ENCODE measurements at regions not wholly inside any gene's neighbourhood (a gene's known extent, or its start where the extent isn't known, plus 50 kb on each side); places are given as distances from the start of the nearest gene placed in this dataset.

DNA sequence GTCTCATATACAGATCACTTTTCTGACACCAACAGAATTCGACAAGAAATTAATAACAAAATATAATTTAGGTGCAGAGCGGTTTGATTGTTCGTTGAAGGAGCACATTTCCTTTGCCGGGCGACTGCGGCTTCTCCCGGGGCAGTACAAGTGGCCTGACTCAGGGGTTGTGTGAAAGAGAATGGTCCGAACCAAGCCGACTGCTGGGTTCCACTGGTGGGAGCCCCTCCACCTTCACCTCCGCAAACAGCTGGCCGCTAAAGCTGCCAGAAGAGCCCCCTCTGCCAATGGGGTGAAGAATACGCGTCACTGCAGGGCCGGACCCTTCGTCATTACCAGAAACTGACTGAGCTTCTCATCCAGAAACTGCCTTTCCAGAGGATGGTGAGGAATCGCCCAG is 156.0 kb upstream of the IFNE start:
- TF ChIP-seq POLR2AphosphoS5 (IDR thresholded peaks at IDR 0.05; ENCODE audit: low read depth, low read length) (no peak), SIN3A (IDR thresholded peaks at IDR 0.05; ENCODE audit: borderline replicate concordance, insufficient read depth, low read length) (no peak), TAF1 (IDR thresholded peaks at IDR 0.05; ENCODE audit: borderline replicate concordance, insufficient read depth, low read length) (no peak), FOXP2 (optimal IDR thresholded peaks at IDR 0.05; ENCODE audit: borderline replicate concordance, extremely low read depth, extremely low read length, insufficient read depth) (no peak)
- TF ChIP-seq, protein P1, sequence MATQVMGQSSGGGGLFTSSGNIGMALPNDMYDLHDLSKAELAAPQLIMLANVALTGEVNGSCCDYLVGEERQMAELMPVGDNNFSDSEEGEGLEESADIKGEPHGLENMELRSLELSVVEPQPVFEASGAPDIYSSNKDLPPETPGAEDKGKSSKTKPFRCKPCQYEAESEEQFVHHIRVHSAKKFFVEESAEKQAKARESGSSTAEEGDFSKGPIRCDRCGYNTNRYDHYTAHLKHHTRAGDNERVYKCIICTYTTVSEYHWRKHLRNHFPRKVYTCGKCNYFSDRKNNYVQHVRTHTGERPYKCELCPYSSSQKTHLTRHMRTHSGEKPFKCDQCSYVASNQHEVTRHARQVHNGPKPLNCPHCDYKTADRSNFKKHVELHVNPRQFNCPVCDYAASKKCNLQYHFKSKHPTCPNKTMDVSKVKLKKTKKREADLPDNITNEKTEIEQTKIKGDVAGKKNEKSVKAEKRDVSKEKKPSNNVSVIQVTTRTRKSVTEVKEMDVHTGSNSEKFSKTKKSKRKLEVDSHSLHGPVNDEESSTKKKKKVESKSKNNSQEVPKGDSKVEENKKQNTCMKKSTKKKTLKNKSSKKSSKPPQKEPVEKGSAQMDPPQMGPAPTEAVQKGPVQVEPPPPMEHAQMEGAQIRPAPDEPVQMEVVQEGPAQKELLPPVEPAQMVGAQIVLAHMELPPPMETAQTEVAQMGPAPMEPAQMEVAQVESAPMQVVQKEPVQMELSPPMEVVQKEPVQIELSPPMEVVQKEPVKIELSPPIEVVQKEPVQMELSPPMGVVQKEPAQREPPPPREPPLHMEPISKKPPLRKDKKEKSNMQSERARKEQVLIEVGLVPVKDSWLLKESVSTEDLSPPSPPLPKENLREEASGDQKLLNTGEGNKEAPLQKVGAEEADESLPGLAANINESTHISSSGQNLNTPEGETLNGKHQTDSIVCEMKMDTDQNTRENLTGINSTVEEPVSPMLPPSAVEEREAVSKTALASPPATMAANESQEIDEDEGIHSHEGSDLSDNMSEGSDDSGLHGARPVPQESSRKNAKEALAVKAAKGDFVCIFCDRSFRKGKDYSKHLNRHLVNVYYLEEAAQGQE (IDR thresholded peaks at IDR 0.05; ENCODE audit: insufficient read depth in 1 of 2, low read depth in 2 of 2, low read length in 2 of 2): no peak

DNA sequence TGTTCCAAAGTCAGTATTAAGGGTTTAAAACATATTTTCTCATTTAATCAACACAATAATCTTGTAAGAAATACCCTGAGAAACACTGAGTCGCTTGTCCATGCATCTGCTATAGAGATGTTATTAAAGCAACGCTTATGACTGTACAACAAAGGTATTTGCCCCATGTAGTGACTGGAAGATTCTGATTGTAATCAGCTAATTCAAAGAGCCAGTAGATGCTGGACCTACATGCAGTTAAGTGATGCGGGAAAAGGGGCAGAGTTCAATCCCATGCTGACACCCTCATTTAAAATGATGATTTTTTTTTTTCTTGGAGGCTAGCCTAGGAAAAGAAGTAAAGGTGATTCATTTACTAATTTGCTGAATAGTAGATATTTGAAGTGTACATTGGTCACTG is 149.3 kb upstream of the MTAP start:
- TF ChIP-seq FOXP2 (optimal IDR thresholded peaks at IDR 0.05; ENCODE audit: borderline replicate concordance, extremely low read depth, extremely low read length, insufficient read depth) (no peak), POLR2AphosphoS5 (IDR thresholded peaks at IDR 0.05; ENCODE audit: low read depth, low read length) (no peak)

DNA sequence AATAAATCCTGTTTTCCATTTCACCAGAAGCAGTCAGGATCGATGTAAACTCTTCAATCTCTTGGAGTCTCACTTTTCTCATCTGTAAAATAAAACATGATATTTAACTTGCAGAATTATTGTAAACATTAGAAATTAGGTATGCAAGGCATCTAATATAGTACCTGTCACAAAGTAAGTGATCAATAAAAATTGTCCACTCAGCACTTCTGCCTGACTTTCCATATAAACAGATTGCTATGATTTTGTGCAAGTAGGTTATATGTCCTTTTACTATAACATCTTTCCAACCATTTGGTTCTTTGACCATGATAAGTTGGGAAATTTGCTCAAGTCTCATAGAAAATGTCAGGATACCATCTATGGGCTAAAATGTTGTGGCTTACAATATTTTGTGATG is 148.8 kb upstream of the MTAP start:
- TF ChIP-seq TAF1 (IDR thresholded peaks at IDR 0.05; ENCODE audit: borderline replicate concordance, insufficient read depth, low read length) (no peak), POLR2AphosphoS5 (IDR thresholded peaks at IDR 0.05; ENCODE audit: low read depth, low read length) (no peak), SIN3A (IDR thresholded peaks at IDR 0.05; ENCODE audit: borderline replicate concordance, insufficient read depth, low read length) (no peak), FOXP2 (optimal IDR thresholded peaks at IDR 0.05; ENCODE audit: borderline replicate concordance, extremely low read depth, extremely low read length, insufficient read depth) (no peak)
- TF ChIP-seq, protein P1 (IDR thresholded peaks at IDR 0.05; ENCODE audit: insufficient read depth in 1 of 2, low read depth in 2 of 2, low read length in 2 of 2): no peak

DNA sequence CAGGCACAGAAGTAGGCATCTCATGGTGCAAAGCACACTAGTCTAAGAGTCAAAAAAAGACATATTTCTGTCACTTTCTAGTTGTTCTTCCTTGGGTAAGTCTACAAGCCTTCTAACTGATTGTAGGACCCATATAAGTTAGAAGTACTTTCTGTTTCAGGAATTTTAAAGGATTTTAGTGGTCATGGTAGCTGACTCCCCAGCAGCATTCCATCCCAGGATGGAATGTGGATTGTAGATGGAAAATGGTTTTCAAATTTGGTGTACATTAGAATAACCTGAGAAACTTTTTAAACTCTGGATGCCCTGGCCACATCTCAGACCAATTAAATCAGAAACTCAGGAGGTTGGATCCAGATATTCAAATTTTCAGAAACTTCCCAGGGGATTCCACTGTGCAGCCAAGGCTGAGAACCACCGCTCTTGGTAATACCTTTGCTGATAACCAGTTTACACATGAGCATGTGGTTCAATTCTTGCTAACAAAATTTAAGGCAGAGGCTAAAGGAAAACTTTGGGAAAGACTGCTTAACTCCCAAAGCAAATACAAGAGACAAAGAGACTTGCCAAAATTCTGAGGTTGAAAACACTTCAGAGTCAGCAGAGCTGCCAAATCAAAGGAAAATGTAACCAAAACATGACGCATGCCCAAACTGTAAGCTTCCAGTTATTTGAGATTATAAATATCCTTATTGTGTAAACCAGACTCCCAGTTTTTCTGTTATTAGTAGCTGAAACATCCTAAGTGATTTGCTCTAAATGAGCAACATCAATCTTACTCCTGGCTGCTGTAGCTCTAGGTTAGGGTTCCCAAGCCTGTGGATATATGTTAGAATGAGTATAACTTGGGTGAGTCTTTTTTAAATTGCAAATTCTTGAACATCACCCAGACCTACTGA is 145.4 kb upstream of the MTAP start:
- TF ChIP-seq SIN3A (IDR thresholded peaks at IDR 0.05; ENCODE audit: borderline replicate concordance, insufficient read depth, low read length) (no peak), FOXP2 (optimal IDR thresholded peaks at IDR 0.05; ENCODE audit: borderline replicate concordance, extremely low read depth, extremely low read length, insufficient read depth) (no peak), TAF1 (IDR thresholded peaks at IDR 0.05; ENCODE audit: borderline replicate concordance, insufficient read depth, low read length) (no peak), POLR2AphosphoS5 (IDR thresholded peaks at IDR 0.05; ENCODE audit: low read depth, low read length) (no peak)
- TF ChIP-seq, protein P1 (IDR thresholded peaks at IDR 0.05; ENCODE audit: insufficient read depth in 1 of 2, low read depth in 2 of 2, low read length in 2 of 2): no peak

DNA sequence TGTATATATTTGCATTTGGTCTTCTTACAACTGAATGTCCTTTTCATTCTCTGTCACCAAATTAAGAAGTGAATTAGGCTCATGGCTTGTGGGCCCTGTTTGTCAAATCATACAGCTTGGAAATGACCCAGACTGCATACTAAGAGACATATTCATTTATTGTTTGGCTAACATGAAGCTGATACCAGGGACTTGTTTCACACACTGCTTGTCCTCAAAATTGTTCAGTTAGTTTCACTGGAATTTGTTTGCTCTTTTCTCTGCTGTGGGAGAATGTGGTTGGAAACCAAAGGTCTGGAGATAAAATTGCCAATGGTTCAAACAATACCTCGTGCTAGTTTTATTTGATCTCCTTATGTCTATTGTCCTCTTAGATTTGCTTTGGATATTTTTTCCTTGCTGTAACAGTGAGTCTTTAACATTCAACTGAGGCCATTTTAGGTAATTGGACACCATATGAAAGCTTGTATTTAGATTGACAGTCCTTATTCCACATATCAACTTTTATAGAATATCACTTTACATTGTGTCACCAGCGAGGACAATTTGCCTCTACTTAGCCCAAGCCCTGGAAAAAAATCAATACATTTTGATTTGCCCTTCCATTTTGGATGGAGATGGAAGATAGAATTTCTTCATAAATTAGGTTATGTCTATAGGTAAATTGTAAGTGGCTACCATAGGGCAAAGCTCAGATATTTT is 144.3 kb upstream of the MTAP start:
- no peak for TF ChIP-seq POLR2AphosphoS5 (IDR thresholded peaks at IDR 0.05; ENCODE audit: low read depth, low read length)
- TF ChIP-seq TAF1 (IDR thresholded peaks at IDR 0.05; ENCODE audit: borderline replicate concordance, insufficient read depth, low read length): no peak
- TF ChIP-seq FOXP2 (optimal IDR thresholded peaks at IDR 0.05; ENCODE audit: borderline replicate concordance, extremely low read depth, extremely low read length, insufficient read depth): no peak
- TF ChIP-seq, protein P1 (IDR thresholded peaks at IDR 0.05; ENCODE audit: insufficient read depth in 1 of 2, low read depth in 2 of 2, low read length in 2 of 2): no peak
- TF ChIP-seq SIN3A (IDR thresholded peaks at IDR 0.05; ENCODE audit: borderline replicate concordance, insufficient read depth, low read length): no peak
